Uterus (tissue), 3 donors: ENCODE measurements at regions not wholly inside any gene's neighbourhood (a gene's known extent, or its start where the extent isn't known, plus 50 kb on each side); places are given as distances from the start of the nearest gene placed in this dataset. TPM values are rescaled to one million over a fixed set of nuclear protein-coding genes. Genes with fewer than 3 reads are reported as not detected.

Experiments used
- DNase-seq, 2 donors: peaks; one replicate each; pipeline ENCODE4 v3.0.0-alpha.2; 2019 to 2020
- H3K27ac ChIP-seq, 2 donors: fragments of 200-600 bp; sonication (generic); 1 replicate in 1 of 2; 2 replicates in 1 of 2; pipeline ENCODE4 v1.5.1; 2016 to 2018
- H3K27me3 ChIP-seq, 2 donors: fragments of 200-600 bp; sonication (generic); one replicate each; pipeline ENCODE4 v1.5.1; 2018 to 2019; ENCODE audit warnings: control low read depth in 1 of 2
- H3K36me3 ChIP-seq, 2 donors: fragments of 200-600 bp; sonication (generic); one replicate each; pipeline ENCODE4 v1.5.1; 2019; ENCODE audit warnings: control low read depth in 1 of 2
- H3K4me1 ChIP-seq, 2 donors: fragments of 200-600 bp; sonication (generic); one replicate each; pipeline ENCODE4 v1.5.1; 2018 to 2019; ENCODE audit warnings: control low read depth in 1 of 2
- H3K4me3 ChIP-seq, 2 donors: fragments of 200-600 bp; sonication (generic); 1 replicate in 1 of 2; 2 replicates in 1 of 2; pipeline ENCODE4 v1.5.1; 2018 to 2019; ENCODE audit warnings: mild to moderate bottlenecking in 1 of 2
- H3K9me3 ChIP-seq, 2 donors: fragments of 200-600 bp; sonication (generic); one replicate each; pipeline ENCODE4 v1.5.1; 2019; ENCODE audit warnings: control low read depth in 1 of 2
- POLR2A ChIP-seq, 2 donors: fragments of 450-650 bp; IDR thresholded peaks; one replicate each; pipeline ENCODE4 v1.6.1; 2016; ENCODE audit warnings: antibody characterized with exemption in 2 of 2, mild to moderate bottlenecking in 1 of 2, moderate library complexity in 1 of 2
- intact Hi-C: fragments of 100-400 bp; cut with DNase I; formaldehyde crosslinking; loops from one replicate; pipeline ENCODE4 v1.15.1; 2023; ENCODE audit warnings: low total_unique reads
- small RNA-seq: library from RNA; depleted of rRNA; stranded (forward); fragments of <200 nt; gene quantifications from one replicate; pipeline ENCODE3, GENCODE V24; 2016
- TF ChIP-seq, protein P1 (sequence below), 4 experiments: fragments of 200-600 bp in 2 of 4; fragments of 450-650 bp in 2 of 4; sonication (generic) in 2 of 4; IDR thresholded peaks; one replicate each; pipeline ENCODE4 v1.5.1; 2016 to 2019; ENCODE audit warnings: antibody characterized with exemption in 4 of 4, mild to moderate bottlenecking in 2 of 4, moderate library complexity in 1 of 4
- donor health status: DM: yes; HTN: yes; CAD: no.

DNA sequence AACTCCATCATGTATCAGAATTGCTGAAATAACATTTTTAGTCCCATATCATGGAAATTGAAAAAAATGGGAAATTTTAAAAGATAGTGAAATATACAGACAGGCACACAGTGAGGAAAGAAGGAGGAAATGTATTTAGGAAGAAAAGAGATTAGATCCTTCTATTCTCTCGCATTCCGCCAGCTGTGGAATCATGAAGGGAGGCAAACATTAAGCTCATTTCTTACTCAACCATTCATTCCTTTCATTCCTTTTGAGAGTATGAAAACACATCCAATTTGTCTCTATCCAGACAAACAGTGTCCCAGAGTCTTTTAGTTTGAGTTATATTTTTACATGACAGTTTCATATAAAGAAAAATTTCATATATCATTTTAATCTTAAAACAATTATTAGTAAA, 52.5 kb upstream of the KCNMB2 start:
- no peak overlapping the region for H3K4me3 ChIP-seq
- H3K9me3 ChIP-seq, result no peaks in the 10 kb centered on the region
- H3K27ac ChIP-seq, result no peak overlapping the region
- TF ChIP-seq, protein P1, sequence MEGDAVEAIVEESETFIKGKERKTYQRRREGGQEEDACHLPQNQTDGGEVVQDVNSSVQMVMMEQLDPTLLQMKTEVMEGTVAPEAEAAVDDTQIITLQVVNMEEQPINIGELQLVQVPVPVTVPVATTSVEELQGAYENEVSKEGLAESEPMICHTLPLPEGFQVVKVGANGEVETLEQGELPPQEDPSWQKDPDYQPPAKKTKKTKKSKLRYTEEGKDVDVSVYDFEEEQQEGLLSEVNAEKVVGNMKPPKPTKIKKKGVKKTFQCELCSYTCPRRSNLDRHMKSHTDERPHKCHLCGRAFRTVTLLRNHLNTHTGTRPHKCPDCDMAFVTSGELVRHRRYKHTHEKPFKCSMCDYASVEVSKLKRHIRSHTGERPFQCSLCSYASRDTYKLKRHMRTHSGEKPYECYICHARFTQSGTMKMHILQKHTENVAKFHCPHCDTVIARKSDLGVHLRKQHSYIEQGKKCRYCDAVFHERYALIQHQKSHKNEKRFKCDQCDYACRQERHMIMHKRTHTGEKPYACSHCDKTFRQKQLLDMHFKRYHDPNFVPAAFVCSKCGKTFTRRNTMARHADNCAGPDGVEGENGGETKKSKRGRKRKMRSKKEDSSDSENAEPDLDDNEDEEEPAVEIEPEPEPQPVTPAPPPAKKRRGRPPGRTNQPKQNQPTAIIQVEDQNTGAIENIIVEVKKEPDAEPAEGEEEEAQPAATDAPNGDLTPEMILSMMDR (IDR thresholded peaks at IDR 0.05), result no peak
- TF ChIP-seq POLR2A (IDR thresholded peaks at IDR 0.05), result no peak
- H3K36me3 ChIP-seq, result no peaks in the 10 kb centered on the region
- no peaks in the 10 kb centered on the region for H3K27me3 ChIP-seq
- DNase-seq, result no peak
- H3K4me1 ChIP-seq, result no peaks in the 10 kb centered on the region
- intact Hi-C loops, result no loop called here

- no peak for DNase-seq
- TF ChIP-seq POLR2A (IDR thresholded peaks at IDR 0.05), result no peak
- TF ChIP-seq, protein P1 (IDR thresholded peaks at IDR 0.05), result no peak
- Histone ChIP-seq H3K9me3 (no peaks in the 10 kb centered on the region), H3K36me3 (no peaks in the 10 kb centered on the region), H3K4me3 (no peak overlapping the region), H3K4me1 (no peaks in the 10 kb centered on the region), H3K27ac (no peak overlapping the region), H3K27me3 (no peaks in the 10 kb centered on the region)
- intact Hi-C loops, result no loop called here
These were observed 50.5 kb upstream of the KCNMB2 start for GRCh38 chr3:178485756-178486155.

Small RNAs in the stretch of these regions (small RNA-seq; reads per million reads assigned to genes)
- gene RF00425 (not detected), gene RN7SKP52 (not detected), gene RNA5SP148 (not detected), gene RNU6-1120P (not detected)
